SK-N-SH treated with all-trans-retinoic acid at 6 μM for 48 hours (cell line): ENCODE measurements at regions not wholly inside any gene's neighbourhood (a gene's known extent, or its start where the extent isn't known, plus 50 kb on each side); places are given as distances from the start of the nearest gene placed in this dataset.

Source experiments
- BACH2 ChIP-seq: fragments of 250-450 bp; sonication (Bioruptor Pico); IDR thresholded peaks from 2 replicates; pipeline ENCODE4 v1.9.0; 2021; ENCODE audit warnings: mild to moderate bottlenecking, borderline replicate concordance
- CREB5 ChIP-seq: fragments of 250-450 bp; sonication (Bioruptor Pico); IDR thresholded peaks from 2 replicates; pipeline ENCODE4 v1.5.1; 2020; ENCODE audit warnings: low read depth, mild to moderate bottlenecking, moderate library complexity
- CSDC2 ChIP-seq: fragments of 250-450 bp; sonication (Bioruptor Pico); IDR thresholded peaks from 2 replicates; pipeline ENCODE4 v1.5.0; 2020; ENCODE audit warnings: mild to moderate bottlenecking, moderate library complexity
- OSR1 ChIP-seq: fragments of 250-450 bp; sonication (Bioruptor Pico); IDR thresholded peaks from 2 replicates; pipeline ENCODE4 v1.8.0; 2022; ENCODE audit warnings: moderate library complexity, mild to moderate bottlenecking, inconsistent platforms
- PATZ1 ChIP-seq: fragments of 250-450 bp; sonication (Bioruptor Pico); IDR thresholded peaks from 2 replicates; pipeline ENCODE4 v1.8.0; 2020; ENCODE audit warnings: mild to moderate bottlenecking, moderate library complexity, borderline replicate concordance
- RARB ChIP-seq: fragments of 250-450 bp; sonication (Bioruptor Pico); IDR thresholded peaks from 2 replicates; pipeline ENCODE4 v1.8.0; 2021; ENCODE audit warnings: mild to moderate bottlenecking, moderate library complexity
- TOX ChIP-seq: fragments of 250-450 bp; sonication (Bioruptor Pico); IDR thresholded peaks from 2 replicates; pipeline ENCODE4 v1.8.0; 2021; ENCODE audit warnings: mild to moderate bottlenecking, moderate library complexity, borderline replicate concordance
- ZNF565 ChIP-seq: fragments of 450-650 bp; formaldehyde crosslinking; conservative IDR thresholded peaks from 2 replicates; pipeline ENCODE4 v1.5.0; 2020; ENCODE audit warnings: low read depth, mild to moderate bottlenecking, moderate library complexity

- no peak for TF ChIP-seq ZNF565 (CRISPR knock-in tag)
- TF ChIP-seq CSDC2 (CRISPR knock-in tag) = no peak
- TF ChIP-seq CREB5 (CRISPR knock-in tag) = no peak
- no peak for TF ChIP-seq BACH2 (CRISPR knock-in tag)
- no peak for TF ChIP-seq RARB (CRISPR knock-in tag)
- no peak for TF ChIP-seq PATZ1 (CRISPR knock-in tag)
- TF ChIP-seq TOX (CRISPR knock-in tag) = no peak
- TF ChIP-seq OSR1 (CRISPR knock-in tag) = no peak
Measured at GRCh38 chr1:37373413-37373812, 101.0 kb upstream of the ZC3H12A start.
